Keratinocyte (primary cell): ENCODE measurements at regions not wholly inside any gene's neighbourhood (a gene's known extent, or its start where the extent isn't known, plus 50 kb on each side); places are given as distances from the start of the nearest gene placed in this dataset.
A peak's percentile ranks its signal among the peaks of the same experiment; 100 is the strongest.

Experiments used
- DNase-seq: peaks from one replicate; pipeline ENCODE4 v3.0.0-alpha.2; 2011; ENCODE audit warnings: low read depth, missing footprints, low spot score
- FAIRE-seq: peaks from 2 replicates; lab custom pipeline; 2011; peaks lifted over from hg19 to GRCh38; lab: Jason Lieb, UNC
- H2AFZ ChIP-seq: 2 replicates; pipeline ENCODE4 v1.6.0; 2012; ENCODE audit warnings: low read length, control low read depth, inconsistent platforms; ENCODE audit not compliant: control insufficient read depth
- H3K27ac ChIP-seq: 2 replicates; pipeline ENCODE4 v1.5.1; 2011; ENCODE audit warnings: low read length; ENCODE audit not compliant: control insufficient read depth, insufficient read depth
- H3K27me3 ChIP-seq: 3 replicates; pipeline ENCODE4 v1.6.0; 2011; ENCODE audit warnings: low read length; ENCODE audit not compliant: control insufficient read depth, insufficient read depth; ENCODE audit errors: extremely low read depth
- H3K36me3 ChIP-seq, 2 experiments: 2 replicates in 1 of 2; 3 replicates in 1 of 2; pipeline ENCODE4 v1.5.1; 2011; ENCODE audit warnings: low read length in 2 of 2, mild to moderate bottlenecking in 1 of 2; ENCODE audit not compliant: control insufficient read depth in 2 of 2, insufficient read depth in 2 of 2; ENCODE audit errors: extremely low read depth in 1 of 2
- H3K4me1 ChIP-seq: 3 replicates; pipeline ENCODE4 v1.5.1; 2011; ENCODE audit warnings: low read length; ENCODE audit not compliant: control insufficient read depth, insufficient read depth; ENCODE audit errors: extremely low read depth
- H3K4me2 ChIP-seq: 3 replicates; pipeline ENCODE4 v1.6.0; 2011; ENCODE audit warnings: low read depth, low read length; ENCODE audit not compliant: control insufficient read depth, insufficient read depth; ENCODE audit errors: extremely low read depth
- H3K4me3 ChIP-seq, 3 experiments: fragments of 200-600 bp in 1 of 3; sonication (generic) in 1 of 3; 2 replicates in 2 of 3; 3 replicates in 1 of 3; pipeline ENCODE4 v1.5.1; 2011 to 2016; ENCODE audit warnings: low read length in 3 of 3, mild to moderate bottlenecking in 3 of 3, control low read depth in 2 of 3, inconsistent platforms in 1 of 3, low read depth in 1 of 3, mixed read lengths in 1 of 3, mixed run types in 1 of 3, moderate library complexity in 1 of 3; ENCODE audit not compliant: control insufficient read depth in 2 of 3, insufficient read depth in 2 of 3; ENCODE audit errors: extremely low read depth in 1 of 3
- H3K79me2 ChIP-seq: 2 replicates; pipeline ENCODE4 v1.6.0; 2012; ENCODE audit warnings: low read length; ENCODE audit not compliant: control insufficient read depth, insufficient read depth
- H3K9ac ChIP-seq: 3 replicates; pipeline ENCODE4 v1.6.0; 2011; ENCODE audit warnings: low read length; ENCODE audit not compliant: control insufficient read depth, insufficient read depth; ENCODE audit errors: extremely low read depth
- H3K9me1 ChIP-seq: 3 replicates; pipeline ENCODE4 v1.6.0; 2011; ENCODE audit warnings: low read length; ENCODE audit not compliant: control insufficient read depth, insufficient read depth; ENCODE audit errors: extremely low read depth
- H3K9me3 ChIP-seq: 2 replicates; pipeline ENCODE4 v1.5.1; 2012; ENCODE audit warnings: low read depth, low read length; ENCODE audit not compliant: control insufficient read depth
- H4K20me1 ChIP-seq: 3 replicates; pipeline ENCODE4 v1.6.0; 2011; ENCODE audit warnings: low read length; ENCODE audit not compliant: control insufficient read depth, insufficient read depth; ENCODE audit errors: extremely low read depth
- CTCF ChIP-seq, 3 experiments: IDR thresholded peaks in 1 of 3; conservative IDR thresholded peaks in 1 of 3; optimal IDR thresholded peaks in 1 of 3; 2 replicates in 2 of 3; 3 replicates in 1 of 3; pipeline versions ENCODE3 to v1.5.1; 2011; ENCODE audit warnings: low read length in 3 of 3, mild to moderate bottlenecking in 3 of 3, moderate library complexity in 2 of 3, control low read depth in 1 of 3, inconsistent platforms in 1 of 3; ENCODE audit not compliant: insufficient read depth in 2 of 3; ENCODE audit errors: extremely low read depth in 1 of 3
- EZH2 ChIP-seq: IDR thresholded peaks from one replicate; pipeline ENCODE4 v1.6.1; 2012; ENCODE audit warnings: inconsistent platforms, mild to moderate bottlenecking, low read length, moderate library complexity
- dilution Hi-C: fragments of 300-500 bp; cut with MboI; formaldehyde crosslinking; loops from one replicate; pipeline ENCODE4 v1.7.0; 2020; ENCODE audit warnings: low sequenced_read_pairs; ENCODE audit not compliant: extremely low pct_ligation_motif_present

- H3K79me2 ChIP-seq, result no peaks in the 10 kb centered on the region
- H3K9me3 ChIP-seq, result no peaks in the 10 kb centered on the region
- H2AFZ ChIP-seq, result no peak overlapping the region
- H3K4me2 ChIP-seq, result no peak overlapping the region
- no peaks in the 10 kb centered on the region for H3K9me1 ChIP-seq
- H4K20me1 ChIP-seq, result no peaks in the 10 kb centered on the region
- no peaks in the 10 kb centered on the region for H3K27me3 ChIP-seq
- FAIRE-seq (peak; percentile 26), DNase-seq (no peak)
- H3K27ac ChIP-seq, result no peak overlapping the region
- H3K9ac ChIP-seq, result no peak overlapping the region
- dilution Hi-C loops, result no loop called here
- no peak overlapping the region for H3K4me3 ChIP-seq
- no peaks in the 10 kb centered on the region for H3K36me3 ChIP-seq
- H3K4me1 ChIP-seq, result no peaks in the 10 kb centered on the region
- no peak for TF ChIP-seq EZH2
- no peak for TF ChIP-seq CTCF (optimal IDR thresholded peaks at IDR 0.05 in 1 of 3, IDR thresholded peaks at IDR 0.05 in 1 of 3, conservative IDR thresholded peaks at IDR 0.05 in 1 of 3; ENCODE audit: extremely low read depth in 1 of 3, insufficient read depth in 2 of 3, low read length in 3 of 3)
Measured at GRCh38 chr2:56522605-56523089, 338.9 kb downstream of the CCDC85A start.

- TF ChIP-seq EZH2 (no peak), CTCF (optimal IDR thresholded peaks at IDR 0.05 in 1 of 3, IDR thresholded peaks at IDR 0.05 in 1 of 3, conservative IDR thresholded peaks at IDR 0.05 in 1 of 3; ENCODE audit: extremely low read depth in 1 of 3, insufficient read depth in 2 of 3, low read length in 3 of 3) (no peak)
- H3K27me3 ChIP-seq, result no peaks in the 10 kb centered on the region
- no peaks in the 10 kb centered on the region for H3K36me3 ChIP-seq
- no peak overlapping the region for H3K9ac ChIP-seq
- no peak overlapping the region for H2AFZ ChIP-seq
- dilution Hi-C loops, result no loop called here
- no peaks in the 10 kb centered on the region for H3K4me1 ChIP-seq
- FAIRE-seq (no peak), DNase-seq (no peak)
- no peaks in the 10 kb centered on the region for H3K9me1 ChIP-seq
- no peaks in the 10 kb centered on the region for H3K9me3 ChIP-seq
- no peak overlapping the region for H3K4me3 ChIP-seq
- H3K79me2 ChIP-seq, result no peaks in the 10 kb centered on the region
- no peak overlapping the region for H3K4me2 ChIP-seq
- no peaks in the 10 kb centered on the region for H4K20me1 ChIP-seq
- no peak overlapping the region for H3K27ac ChIP-seq
Measured at GRCh38 chr2:56523816-56524215, 340.0 kb downstream of the CCDC85A start.
